Fibroblast of the aortic adventitia (primary cell): ENCODE measurements at regions not wholly inside any gene's neighbourhood (a gene's known extent, or its start where the extent isn't known, plus 50 kb on each side); places are given as distances from the start of the nearest gene placed in this dataset.

Experiments
- DNase-seq: peaks from one replicate; pipeline ENCODE4 v3.0.0-alpha.2; 2010; ENCODE audit warnings: low read depth
- H3K4me3 ChIP-seq: 2 replicates; pipeline ENCODE4 v1.5.1; 2011; ENCODE audit warnings: low read depth, mild to moderate bottlenecking, control low read depth, low read length, moderate library complexity
- TF ChIP-seq, protein P1 (sequence below): IDR thresholded peaks from 2 replicates; pipeline ENCODE4 v1.5.1; 2011; ENCODE audit warnings: mild to moderate bottlenecking, low read length, control low read depth, inconsistent platforms; ENCODE audit not compliant: insufficient read depth

DNA sequence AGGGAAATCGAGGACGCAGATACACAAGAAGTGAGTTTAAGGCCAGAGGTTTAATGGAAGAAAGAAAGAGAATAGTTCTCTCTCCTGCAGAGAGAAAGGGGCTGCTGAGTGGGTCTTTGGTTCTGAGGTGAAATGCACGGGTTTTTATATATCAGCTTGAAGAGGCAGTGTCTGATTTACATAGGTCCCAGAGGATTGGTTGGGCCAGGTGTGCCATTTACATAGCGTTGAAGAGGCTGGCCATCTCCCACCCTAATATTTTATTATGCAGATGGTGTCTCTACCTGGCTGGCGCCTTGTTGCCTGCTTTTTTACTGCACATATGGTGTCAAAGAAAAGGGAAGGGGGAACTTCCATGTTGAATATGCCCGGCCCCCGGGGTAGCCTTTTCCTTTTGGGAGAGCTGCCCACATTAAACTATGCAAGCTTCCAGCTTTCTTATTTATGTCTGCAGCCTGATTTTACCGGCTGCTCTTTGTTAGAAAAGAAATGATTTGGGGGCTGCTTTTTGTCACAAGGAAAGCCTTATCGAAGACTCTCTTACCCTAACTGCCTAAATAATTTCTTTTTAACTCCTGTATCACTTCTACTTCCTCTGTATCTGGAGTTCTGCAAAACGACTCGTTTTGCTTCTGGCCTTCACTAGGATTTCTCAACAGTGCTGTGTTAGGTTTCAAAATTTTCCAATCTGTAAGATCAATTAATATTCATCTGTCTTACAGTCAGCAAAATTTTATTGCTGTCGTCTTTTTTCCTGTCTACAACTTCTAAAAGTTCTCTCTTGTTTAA is 268.5 kb downstream of the B3GLCT start:
- no peak for DNase-seq

DNA sequence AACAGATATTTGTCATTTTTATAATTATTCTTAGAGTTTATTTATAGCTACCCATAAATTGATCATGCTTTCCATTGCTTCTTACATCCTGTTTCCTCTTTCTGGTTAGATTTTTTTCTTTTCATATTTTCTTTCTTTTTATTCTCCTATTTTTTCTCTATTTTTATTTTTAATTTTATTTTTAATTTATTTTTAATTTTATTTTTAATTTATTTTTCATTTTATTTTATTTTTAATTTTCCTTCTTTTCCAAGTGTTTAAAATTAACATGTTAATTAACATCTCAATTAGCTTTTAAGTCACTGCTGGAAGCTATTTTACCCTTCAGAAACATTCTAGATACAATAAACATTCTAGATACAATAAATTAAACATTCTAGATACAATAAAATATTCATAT is 269.6 kb downstream of the B3GLCT start:
- TF ChIP-seq, protein P1, sequence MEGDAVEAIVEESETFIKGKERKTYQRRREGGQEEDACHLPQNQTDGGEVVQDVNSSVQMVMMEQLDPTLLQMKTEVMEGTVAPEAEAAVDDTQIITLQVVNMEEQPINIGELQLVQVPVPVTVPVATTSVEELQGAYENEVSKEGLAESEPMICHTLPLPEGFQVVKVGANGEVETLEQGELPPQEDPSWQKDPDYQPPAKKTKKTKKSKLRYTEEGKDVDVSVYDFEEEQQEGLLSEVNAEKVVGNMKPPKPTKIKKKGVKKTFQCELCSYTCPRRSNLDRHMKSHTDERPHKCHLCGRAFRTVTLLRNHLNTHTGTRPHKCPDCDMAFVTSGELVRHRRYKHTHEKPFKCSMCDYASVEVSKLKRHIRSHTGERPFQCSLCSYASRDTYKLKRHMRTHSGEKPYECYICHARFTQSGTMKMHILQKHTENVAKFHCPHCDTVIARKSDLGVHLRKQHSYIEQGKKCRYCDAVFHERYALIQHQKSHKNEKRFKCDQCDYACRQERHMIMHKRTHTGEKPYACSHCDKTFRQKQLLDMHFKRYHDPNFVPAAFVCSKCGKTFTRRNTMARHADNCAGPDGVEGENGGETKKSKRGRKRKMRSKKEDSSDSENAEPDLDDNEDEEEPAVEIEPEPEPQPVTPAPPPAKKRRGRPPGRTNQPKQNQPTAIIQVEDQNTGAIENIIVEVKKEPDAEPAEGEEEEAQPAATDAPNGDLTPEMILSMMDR, result no peak
- no peak overlapping the region for H3K4me3 ChIP-seq
- no peak for DNase-seq

More for the DNA sequence above, 268.5 kb downstream of the B3GLCT start:
- TF ChIP-seq, protein P1, result no peak
- no peak overlapping the region for H3K4me3 ChIP-seq

DNA sequence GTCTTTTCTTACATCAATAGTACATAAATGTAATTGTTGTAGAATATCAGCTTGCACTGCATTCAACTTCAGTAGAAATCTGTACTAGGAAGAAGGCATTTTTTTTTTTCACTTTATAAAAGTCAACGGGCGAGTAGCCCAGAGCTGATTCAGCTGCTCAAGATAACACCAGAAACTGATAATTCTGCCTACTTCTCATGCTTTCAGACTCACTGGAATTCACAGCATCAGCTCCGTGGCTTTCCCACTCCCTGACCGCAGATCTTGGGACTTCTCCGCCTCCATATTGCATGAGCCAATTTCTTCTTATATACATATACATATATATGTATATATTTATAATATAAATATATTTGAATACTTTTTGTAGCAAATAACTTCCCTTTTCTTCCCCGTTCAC is 263.1 kb upstream of the RXFP2 start:
- TF ChIP-seq, protein P1, result no peak
- H3K4me3 ChIP-seq, result no peak overlapping the region
- DNase-seq, result peak; percentile 96

DNA sequence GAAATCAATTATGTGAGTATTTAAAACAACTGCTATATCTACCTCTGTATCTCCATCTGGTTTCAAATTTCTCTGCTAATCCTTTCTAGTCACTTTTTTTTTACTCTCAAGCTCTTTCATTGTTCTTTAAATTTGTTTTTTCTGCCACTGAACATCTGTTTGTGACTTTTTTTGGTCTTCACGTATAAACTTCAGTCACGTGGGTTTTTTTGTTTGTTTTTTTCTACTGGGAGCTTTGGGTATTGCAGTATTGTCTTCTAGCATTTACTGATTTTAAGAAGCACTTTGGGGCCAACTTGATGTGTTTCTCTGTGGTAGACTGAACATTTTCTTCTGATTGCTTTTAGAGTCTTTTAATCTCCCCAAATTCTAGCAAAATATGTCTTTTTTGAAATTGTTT is 262.6 kb upstream of the RXFP2 start:
- peak; percentile 57 for DNase-seq
- no peak overlapping the region for H3K4me3 ChIP-seq
- TF ChIP-seq, protein P1, result peak; percentile 22

DNA sequence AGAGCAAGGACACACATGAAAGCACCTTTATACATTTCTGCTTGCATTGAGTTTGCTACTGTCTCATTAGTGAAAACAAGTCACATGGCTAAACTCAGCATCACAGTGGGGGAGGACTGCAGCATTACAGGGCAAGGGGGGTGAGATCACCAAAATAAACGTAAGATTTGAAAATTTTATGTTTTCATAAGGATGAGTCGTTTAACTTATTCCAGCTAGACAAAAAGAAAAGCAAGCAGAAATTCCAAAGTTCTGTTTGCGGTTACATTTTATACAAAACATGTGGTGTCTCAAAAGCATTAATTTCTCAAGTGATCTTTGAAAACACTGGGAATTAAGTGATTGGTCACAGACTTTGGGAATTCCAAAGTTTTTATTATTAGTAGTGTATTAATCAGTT is 261.4 kb upstream of the RXFP2 start:
- no peak overlapping the region for H3K4me3 ChIP-seq
- TF ChIP-seq, protein P1, result no peak
- DNase-seq, result peak; percentile 59

DNA sequence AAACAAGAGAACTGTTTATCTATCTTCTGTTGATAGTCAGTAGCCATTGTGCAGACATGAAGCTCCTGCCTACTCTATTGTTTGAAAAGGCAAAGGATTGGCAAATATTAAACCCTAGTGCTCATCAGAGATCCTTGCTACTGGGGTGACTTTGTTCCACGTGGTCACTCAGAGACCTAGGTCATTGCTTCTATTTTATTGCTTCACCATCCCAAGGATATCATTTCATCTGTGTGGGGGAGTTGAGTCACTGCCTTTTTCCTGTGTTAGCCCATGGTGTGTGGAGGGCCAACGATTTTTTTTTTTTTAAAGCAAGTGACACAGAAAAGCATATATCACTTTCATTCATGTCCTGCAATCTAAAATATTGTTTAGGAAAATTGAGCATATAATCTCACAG is 254.1 kb upstream of the RXFP2 start:
- no peak overlapping the region for H3K4me3 ChIP-seq
- TF ChIP-seq, protein P1, result no peak
- peak; percentile 62 for DNase-seq

DNA sequence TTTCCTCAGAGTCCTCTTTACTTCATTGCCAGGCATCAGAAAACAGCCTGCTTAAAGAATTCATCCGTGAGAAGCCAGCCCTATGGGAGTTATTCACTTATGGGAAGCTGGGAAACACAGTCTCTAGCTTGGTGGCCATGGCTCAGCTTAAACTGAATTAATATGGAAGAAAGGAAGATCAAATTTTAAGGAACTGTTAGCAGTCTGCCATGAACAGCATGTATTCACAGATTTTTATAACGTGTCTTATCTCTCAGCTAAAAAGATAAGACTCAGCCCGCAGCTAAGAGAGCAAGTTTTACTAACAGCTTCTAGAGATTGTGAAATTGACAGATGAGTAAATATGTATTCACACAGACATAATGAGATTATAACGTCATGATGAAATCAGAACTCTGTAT is 253.7 kb upstream of the RXFP2 start:
- TF ChIP-seq, protein P1, result no peak
- no peak overlapping the region for H3K4me3 ChIP-seq
- peak; percentile 91 for DNase-seq
